ENCODE measurements at regions not wholly inside any gene's neighbourhood (a gene's known extent, or its start where the extent isn't known, plus 50 kb on each side); places are given as distances from the start of the nearest gene placed in this dataset.

DNA sequence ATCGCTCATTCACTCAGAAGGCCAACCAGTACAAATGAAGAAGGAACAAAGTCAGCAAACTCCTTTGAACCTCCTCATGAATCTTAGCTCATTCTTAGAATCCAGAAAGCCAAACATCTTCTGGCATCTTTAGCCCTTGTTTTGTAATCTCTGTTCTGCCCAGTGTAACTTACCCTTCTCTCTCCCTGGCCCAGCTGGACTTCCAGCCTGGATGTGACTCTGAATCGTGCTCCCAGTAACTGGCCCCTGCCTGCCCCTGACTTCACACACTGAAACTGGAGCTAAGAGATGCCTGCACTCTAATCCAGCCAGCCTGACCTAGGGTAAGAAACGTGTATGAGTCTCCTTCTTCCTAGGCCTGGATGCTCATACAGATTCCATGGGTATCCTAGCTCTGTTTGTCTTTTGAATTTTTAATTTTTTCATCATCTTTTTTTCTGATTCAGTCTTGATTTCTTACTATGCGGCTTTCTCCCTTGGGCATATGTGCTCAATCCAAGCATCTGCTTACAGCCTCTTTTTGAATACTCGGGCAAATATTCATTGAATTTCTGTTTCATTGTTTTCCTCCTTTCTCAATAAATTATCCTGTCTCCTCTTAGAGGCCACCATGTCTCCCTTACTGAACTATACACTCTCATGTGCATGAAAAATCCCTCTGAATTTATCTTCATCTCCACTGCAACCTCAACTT, 845.6 kb upstream of the AUTS2 start:
- FAIRE-seq (no peak), DNase-seq (ENCODE audit: low read depth) (peak; percentile 29)
- peaks cover 13% of the 10 kb centered on the region for H3K9me3 Mint-ChIP-seq (ENCODE audit: unreplicated experiment)
- H3K27ac ChIP-seq (ENCODE audit: low read depth, low read length) = no peak overlapping the region
- no peaks in the 10 kb centered on the region for H3K27me3 ChIP-seq (ENCODE audit: insufficient read depth, low read length)
- H3K36me3 ChIP-seq (ENCODE audit: insufficient read depth, low read length) = no peaks in the 10 kb centered on the region
- TF ChIP-seq CTCF (IDR thresholded peaks at IDR 0.05; ENCODE audit: insufficient read depth, low read depth, low read length) (no peak), EZH2 (IDR thresholded peaks at IDR 0.05; ENCODE audit: insufficient read depth, low read length) (no peak)
- H3K4me1 ChIP-seq (ENCODE audit: insufficient read depth, low read length) = no peaks in the 10 kb centered on the region
- no peak overlapping the region for H3K27ac Mint-ChIP-seq (ENCODE audit: unreplicated experiment)
- H3K36me3 Mint-ChIP-seq (ENCODE audit: low read depth, unreplicated experiment) = no peaks in the 10 kb centered on the region
- no peak overlapping the region for H3K4me3 ChIP-seq (ENCODE audit: insufficient read depth, low read depth, low read length)
- H3K9ac ChIP-seq (ENCODE audit: low read length) = no peak overlapping the region
- no peaks in the 10 kb centered on the region for H3K27me3 Mint-ChIP-seq (ENCODE audit: low read depth, unreplicated experiment)
- no peaks in the 10 kb centered on the region for H4K20me1 ChIP-seq (ENCODE audit: insufficient read depth, low read length)
- H3K4me1 Mint-ChIP-seq (ENCODE audit: low read depth, unreplicated experiment) = no peaks in the 10 kb centered on the region
- no peak overlapping the region for H3K4me2 ChIP-seq (ENCODE audit: low read length)
- H3K4me3 Mint-ChIP-seq (ENCODE audit: unreplicated experiment) = no peak overlapping the region
- H3K9me3 ChIP-seq (ENCODE audit: insufficient read depth, low read depth, low read length) = no peaks in the 10 kb centered on the region
- H3K79me2 ChIP-seq (ENCODE audit: insufficient read depth, low read length) = no peaks in the 10 kb centered on the region
- H2AFZ ChIP-seq (ENCODE audit: low read depth, low read length) = peak overlapping the region; percentile 10

DNA sequence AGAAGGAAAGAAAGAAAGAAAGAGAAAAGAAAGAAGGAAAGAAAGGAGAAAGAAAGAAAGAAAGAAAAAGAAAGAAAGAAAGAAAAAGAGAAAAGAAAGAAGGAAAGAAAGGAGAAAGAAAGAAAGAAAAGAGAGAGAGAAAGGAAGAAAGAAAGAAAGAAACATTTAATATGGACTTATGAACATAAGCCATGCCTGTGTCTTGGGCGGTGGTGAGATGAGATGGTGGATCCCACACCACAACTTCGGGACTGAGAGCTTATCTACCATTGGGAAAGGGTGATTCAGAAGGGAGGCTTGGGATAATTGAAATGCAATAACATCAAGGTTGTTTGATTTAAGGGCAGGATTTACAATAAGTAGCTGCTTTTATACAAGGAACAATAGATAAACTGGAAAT, 843.9 kb upstream of the AUTS2 start:
- Histone ChIP-seq H3K9me3 (ENCODE audit: insufficient read depth, low read depth, low read length) (no peaks in the 10 kb centered on the region), H3K4me2 (ENCODE audit: low read length) (no peak overlapping the region), H3K79me2 (ENCODE audit: insufficient read depth, low read length) (no peaks in the 10 kb centered on the region), H3K4me3 (ENCODE audit: insufficient read depth, low read depth, low read length) (no peak overlapping the region), H3K36me3 (ENCODE audit: insufficient read depth, low read length) (no peaks in the 10 kb centered on the region), H3K4me1 (ENCODE audit: insufficient read depth, low read length) (no peaks in the 10 kb centered on the region), H2AFZ (ENCODE audit: low read depth, low read length) (no peak overlapping the region), H3K27ac (ENCODE audit: low read depth, low read length) (no peak overlapping the region), H4K20me1 (ENCODE audit: insufficient read depth, low read length) (no peaks in the 10 kb centered on the region), H3K9ac (ENCODE audit: low read length) (no peak overlapping the region), H3K27me3 (ENCODE audit: insufficient read depth, low read length) (no peaks in the 10 kb centered on the region)
- Mint-ChIP-seq H3K27me3 (ENCODE audit: low read depth, unreplicated experiment) (no peaks in the 10 kb centered on the region), H3K4me1 (ENCODE audit: low read depth, unreplicated experiment) (no peaks in the 10 kb centered on the region), H3K4me3 (ENCODE audit: unreplicated experiment) (no peak overlapping the region), H3K9me3 (ENCODE audit: unreplicated experiment) (peaks cover 10% of the 10 kb centered on the region), H3K36me3 (ENCODE audit: low read depth, unreplicated experiment) (no peaks in the 10 kb centered on the region), H3K27ac (ENCODE audit: unreplicated experiment) (no peak overlapping the region)
- no peak for DNase-seq (ENCODE audit: low read depth)
- TF ChIP-seq EZH2 (IDR thresholded peaks at IDR 0.05; ENCODE audit: insufficient read depth, low read length) (no peak), CTCF (IDR thresholded peaks at IDR 0.05; ENCODE audit: insufficient read depth, low read depth, low read length) (no peak)
- FAIRE-seq = no peak

DNA sequence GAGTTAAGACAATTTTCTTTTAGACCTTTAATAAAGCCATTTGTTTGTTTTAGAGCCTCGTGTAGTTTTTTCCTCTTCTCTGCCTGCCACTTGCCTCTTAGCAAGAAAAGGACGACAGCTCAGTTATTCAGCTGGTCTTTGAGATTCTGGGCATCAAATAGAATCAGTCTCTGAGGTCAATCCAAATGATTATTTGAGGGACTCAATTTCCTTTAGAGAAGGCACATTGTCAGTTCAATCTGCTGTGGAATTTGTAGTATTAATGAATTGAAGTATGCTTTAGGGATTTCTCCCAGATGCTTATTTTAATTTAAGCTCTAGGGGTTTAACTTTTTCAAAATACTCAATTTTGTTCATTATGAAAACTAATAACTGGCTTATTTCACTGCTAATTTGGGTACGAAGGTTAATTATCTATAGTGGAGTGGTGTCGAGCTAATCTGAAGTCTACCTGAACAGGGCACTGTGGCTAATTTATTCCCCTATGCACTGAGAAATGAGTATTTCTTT, 841.2 kb upstream of the AUTS2 start:
- FAIRE-seq = no peak
- no peak overlapping the region for H3K4me2 ChIP-seq (ENCODE audit: low read length)
- no peaks in the 10 kb centered on the region for H3K36me3 Mint-ChIP-seq (ENCODE audit: low read depth, unreplicated experiment)
- H3K4me3 Mint-ChIP-seq (ENCODE audit: unreplicated experiment) = no peak overlapping the region
- no peaks in the 10 kb centered on the region for H3K4me1 ChIP-seq (ENCODE audit: insufficient read depth, low read length)
- H3K36me3 ChIP-seq (ENCODE audit: insufficient read depth, low read length) = no peaks in the 10 kb centered on the region
- H3K4me1 Mint-ChIP-seq (ENCODE audit: low read depth, unreplicated experiment) = no peaks in the 10 kb centered on the region
- H3K27me3 ChIP-seq (ENCODE audit: insufficient read depth, low read length) = no peaks in the 10 kb centered on the region
- H3K9ac ChIP-seq (ENCODE audit: low read length) = no peak overlapping the region
- no peak overlapping the region for H3K27ac ChIP-seq (ENCODE audit: low read depth, low read length)
- no peak overlapping the region for H3K27ac Mint-ChIP-seq (ENCODE audit: unreplicated experiment)
- H4K20me1 ChIP-seq (ENCODE audit: insufficient read depth, low read length) = no peaks in the 10 kb centered on the region
- H3K79me2 ChIP-seq (ENCODE audit: insufficient read depth, low read length) = no peaks in the 10 kb centered on the region
- no peak overlapping the region for H2AFZ ChIP-seq (ENCODE audit: low read depth, low read length)
- H3K9me3 ChIP-seq (ENCODE audit: insufficient read depth, low read depth, low read length) = no peaks in the 10 kb centered on the region
- TF ChIP-seq CTCF (IDR thresholded peaks at IDR 0.05; ENCODE audit: insufficient read depth, low read depth, low read length) = no peak
- no peak for TF ChIP-seq EZH2 (IDR thresholded peaks at IDR 0.05; ENCODE audit: insufficient read depth, low read length)
- no peaks in the 10 kb centered on the region for H3K27me3 Mint-ChIP-seq (ENCODE audit: low read depth, unreplicated experiment)
- H3K9me3 Mint-ChIP-seq (ENCODE audit: unreplicated experiment) = peaks cover 12% of the 10 kb centered on the region
- DNase-seq (ENCODE audit: low read depth) = no peak
- H3K4me3 ChIP-seq (ENCODE audit: insufficient read depth, low read depth, low read length) = no peak overlapping the region

All from astrocyte (in vitro differentiated cells and primary cell).